Thyroid gland (tissue), 4 donors: ENCODE measurements at regions not wholly inside any gene's neighbourhood (a gene's known extent, or its start where the extent isn't known, plus 50 kb on each side); places are given as distances from the start of the nearest gene placed in this dataset.

Experiments
- DNase-seq, 2 donors: peaks; one replicate each; pipeline ENCODE4 v3.0.0-alpha.2; 2019
- H3K27ac ChIP-seq, 3 donors: fragments of 200-600 bp; sonication (generic); 1 replicate in 2 of 3; 2 replicates in 1 of 3; pipeline ENCODE4 v1.5.1; 2016 to 2019; ENCODE audit warnings: mild to moderate bottlenecking in 1 of 3, moderate library complexity in 1 of 3
- H3K27me3 ChIP-seq: fragments of 200-600 bp; sonication (generic); one replicate; pipeline ENCODE4 v1.5.1; 2019
- H3K36me3 ChIP-seq, 2 donors: fragments of 200-600 bp; sonication (generic); one replicate each; pipeline ENCODE4 v1.5.1; 2016 to 2019
- H3K4me1 ChIP-seq, 2 donors: fragments of 200-600 bp; sonication (generic); one replicate each; pipeline ENCODE4 v1.5.1; 2017 to 2019
- H3K4me3 ChIP-seq, 3 donors: fragments of 200-600 bp; sonication (generic); replicated peaks in 1 of 3; 1 replicate in 2 of 3; 2 replicates in 1 of 3; pipeline ENCODE4 v1.5.1; 2016; ENCODE audit warnings: mild to moderate bottlenecking in 1 of 3
- H3K9me3 ChIP-seq: fragments of 200-600 bp; sonication (generic); one replicate; pipeline ENCODE4 v1.5.1; 2017
- POLR2A ChIP-seq, 2 donors: fragments of 450-650 bp; IDR thresholded peaks; one replicate each; pipeline ENCODE4 v1.6.1; 2017; ENCODE audit warnings: antibody characterized with exemption in 2 of 2, mild to moderate bottlenecking in 2 of 2, moderate library complexity in 1 of 2
- whole genome bisulfite sequencing, 2 donors: methylation state at CpG; one replicate each; pipeline ENCODE4 v1.1.5; 2017; 5-methylcytosine and 5-hydroxymethylcytosine counted together
- intact Hi-C: fragments of 100-400 bp; cut with DNase I; formaldehyde crosslinking; loops from one replicate; pipeline ENCODE4 v1.15.1; 2023
- TF ChIP-seq, protein P1 (sequence below), 6 experiments: fragments of 200-600 bp in 3 of 6; fragments of 450-650 bp in 3 of 6; sonication (generic) in 3 of 6; IDR thresholded peaks; one replicate each; pipeline ENCODE4 v1.5.1; 2016 to 2019; ENCODE audit warnings: antibody characterized with exemption in 6 of 6, mild to moderate bottlenecking in 2 of 6, inconsistent platforms in 1 of 6, moderate library complexity in 1 of 6

DNA sequence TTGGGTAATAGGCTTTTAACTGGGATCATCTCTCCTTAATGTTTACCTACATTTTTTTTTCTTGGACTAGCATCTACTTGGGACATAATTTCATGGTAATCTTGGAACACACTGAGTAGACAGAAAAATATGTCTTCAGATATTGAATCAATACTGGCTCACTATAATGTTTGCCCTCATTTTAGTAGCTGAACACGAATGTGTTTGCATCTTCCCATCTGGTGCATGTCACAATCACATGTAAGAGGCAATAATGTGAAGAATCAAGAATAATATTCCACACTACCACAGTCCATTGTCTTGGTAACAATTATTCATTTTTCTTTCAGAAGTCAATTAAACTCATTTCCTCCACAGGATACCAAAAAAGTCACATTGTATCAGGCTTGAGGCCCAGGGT lies 382.7 kb upstream of the CDH10 start:
- WGBS, 2 donors, result 87 to 97% methylated on average over 1 of the region's 1 CpG
- no peak for TF ChIP-seq POLR2A (IDR thresholded peaks at IDR 0.05)
- TF ChIP-seq, protein P1, sequence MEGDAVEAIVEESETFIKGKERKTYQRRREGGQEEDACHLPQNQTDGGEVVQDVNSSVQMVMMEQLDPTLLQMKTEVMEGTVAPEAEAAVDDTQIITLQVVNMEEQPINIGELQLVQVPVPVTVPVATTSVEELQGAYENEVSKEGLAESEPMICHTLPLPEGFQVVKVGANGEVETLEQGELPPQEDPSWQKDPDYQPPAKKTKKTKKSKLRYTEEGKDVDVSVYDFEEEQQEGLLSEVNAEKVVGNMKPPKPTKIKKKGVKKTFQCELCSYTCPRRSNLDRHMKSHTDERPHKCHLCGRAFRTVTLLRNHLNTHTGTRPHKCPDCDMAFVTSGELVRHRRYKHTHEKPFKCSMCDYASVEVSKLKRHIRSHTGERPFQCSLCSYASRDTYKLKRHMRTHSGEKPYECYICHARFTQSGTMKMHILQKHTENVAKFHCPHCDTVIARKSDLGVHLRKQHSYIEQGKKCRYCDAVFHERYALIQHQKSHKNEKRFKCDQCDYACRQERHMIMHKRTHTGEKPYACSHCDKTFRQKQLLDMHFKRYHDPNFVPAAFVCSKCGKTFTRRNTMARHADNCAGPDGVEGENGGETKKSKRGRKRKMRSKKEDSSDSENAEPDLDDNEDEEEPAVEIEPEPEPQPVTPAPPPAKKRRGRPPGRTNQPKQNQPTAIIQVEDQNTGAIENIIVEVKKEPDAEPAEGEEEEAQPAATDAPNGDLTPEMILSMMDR (IDR thresholded peaks at IDR 0.05), result no peak
- intact Hi-C loops, result no loop called here

DNA sequence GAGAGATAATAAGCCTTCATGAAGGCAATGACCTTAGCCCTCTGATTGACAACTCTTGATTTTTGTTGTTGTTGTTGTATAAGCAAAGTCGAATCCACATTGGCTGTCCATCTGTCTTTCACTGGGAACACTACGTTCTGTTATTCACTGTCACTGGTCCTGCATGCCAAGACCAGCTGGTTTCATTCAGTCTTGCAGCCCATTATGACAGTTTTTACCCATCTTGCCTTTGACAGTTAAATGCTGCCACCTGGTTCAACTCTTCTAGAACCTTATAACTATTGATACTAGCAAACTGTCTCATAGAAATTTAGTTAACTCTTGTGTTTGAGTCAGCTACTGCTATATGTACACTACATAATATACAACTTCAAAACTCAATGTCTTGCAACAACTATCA lies 382.3 kb upstream of the CDH10 start:
- Histone ChIP-seq H3K4me1 (no peaks in the 10 kb centered on the region), H3K27ac (no peak overlapping the region), H3K27me3 (no peaks in the 10 kb centered on the region), H3K36me3 (no peaks in the 10 kb centered on the region), H3K9me3 (no peaks in the 10 kb centered on the region), H3K4me3 (no peak overlapping the region)
- intact Hi-C loops, result no loop called here
- no peak for DNase-seq
- 70 to 75% methylated on average over 2 of the region's 2 CpGs for WGBS, 2 donors
- TF ChIP-seq POLR2A (IDR thresholded peaks at IDR 0.05), result no peak
- TF ChIP-seq, protein P1 (IDR thresholded peaks at IDR 0.05), result no peak

More for the DNA sequence above, 382.7 kb upstream of the CDH10 start:
- no peaks in the 10 kb centered on the region for H3K4me1 ChIP-seq
- H3K27ac ChIP-seq, result no peak overlapping the region
- no peak overlapping the region for H3K4me3 ChIP-seq
- H3K27me3 ChIP-seq, result no peaks in the 10 kb centered on the region
- no peak for DNase-seq
- no peaks in the 10 kb centered on the region for H3K9me3 ChIP-seq
- no peaks in the 10 kb centered on the region for H3K36me3 ChIP-seq

DNA sequence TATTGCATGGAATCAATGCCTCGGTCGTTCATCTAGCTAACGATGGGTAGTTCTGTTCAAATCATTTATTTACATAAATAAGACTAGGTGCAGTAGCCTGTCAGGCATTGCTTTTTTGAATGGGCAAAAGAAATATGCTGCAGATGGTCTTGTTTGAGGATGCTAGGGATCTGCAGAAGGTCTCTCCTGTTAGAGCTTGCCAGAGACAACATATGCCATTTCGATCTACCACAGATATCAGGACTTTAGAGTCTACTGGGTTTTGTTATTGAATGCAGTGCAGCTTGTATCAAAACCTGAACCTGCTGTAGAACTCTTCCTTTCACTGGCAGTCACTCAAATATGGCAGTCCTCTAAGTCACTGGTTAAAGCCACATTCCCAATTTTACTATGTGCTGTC lies 381.1 kb upstream of the CDH10 start:
- no peak overlapping the region for H3K4me3 ChIP-seq
- intact Hi-C loops, result no loop called here
- no peak overlapping the region for H3K27ac ChIP-seq
- WGBS, 2 donors, result 87 to 88% methylated on average over 4 of the region's 4 CpGs
- H3K4me1 ChIP-seq, result no peaks in the 10 kb centered on the region
- no peaks in the 10 kb centered on the region for H3K27me3 ChIP-seq
- TF ChIP-seq, protein P1 (IDR thresholded peaks at IDR 0.05), result no peak
- no peak for TF ChIP-seq POLR2A (IDR thresholded peaks at IDR 0.05)
- no peak for DNase-seq
- no peaks in the 10 kb centered on the region for H3K9me3 ChIP-seq
- no peaks in the 10 kb centered on the region for H3K36me3 ChIP-seq

DNA sequence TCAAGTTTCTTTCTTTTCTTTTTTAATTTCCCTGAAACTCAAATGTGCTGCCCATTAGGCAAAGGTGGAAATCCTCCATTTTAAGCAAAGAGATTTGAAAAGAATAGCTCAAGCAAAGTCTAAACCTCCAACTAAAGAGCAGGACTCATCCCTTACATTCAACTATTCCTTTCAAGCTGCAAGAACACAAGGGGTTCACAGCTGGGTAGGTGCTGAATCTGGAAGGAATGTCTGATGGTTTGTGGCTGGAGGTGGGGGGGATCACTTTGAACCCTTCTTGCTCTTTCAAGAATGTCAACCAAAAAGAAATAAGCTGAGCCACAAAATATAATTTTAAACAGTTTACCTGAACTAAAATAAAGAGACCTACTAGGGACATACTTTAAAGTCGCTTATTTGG lies 375.7 kb upstream of the CDH10 start:
- Histone ChIP-seq H3K27me3 (no peaks in the 10 kb centered on the region), H3K4me1 (no peaks in the 10 kb centered on the region), H3K9me3 (no peaks in the 10 kb centered on the region), H3K36me3 (no peaks in the 10 kb centered on the region), H3K4me3 (no peak overlapping the region), H3K27ac (no peak overlapping the region)
- TF ChIP-seq, protein P1 (IDR thresholded peaks at IDR 0.05), result no peak
- no peak for TF ChIP-seq POLR2A (IDR thresholded peaks at IDR 0.05)
- intact Hi-C loops, result no loop called here
- no peak for DNase-seq
- WGBS, 2 donors, result 54 to 61% methylated on average over 1 of the region's 1 CpG

DNA sequence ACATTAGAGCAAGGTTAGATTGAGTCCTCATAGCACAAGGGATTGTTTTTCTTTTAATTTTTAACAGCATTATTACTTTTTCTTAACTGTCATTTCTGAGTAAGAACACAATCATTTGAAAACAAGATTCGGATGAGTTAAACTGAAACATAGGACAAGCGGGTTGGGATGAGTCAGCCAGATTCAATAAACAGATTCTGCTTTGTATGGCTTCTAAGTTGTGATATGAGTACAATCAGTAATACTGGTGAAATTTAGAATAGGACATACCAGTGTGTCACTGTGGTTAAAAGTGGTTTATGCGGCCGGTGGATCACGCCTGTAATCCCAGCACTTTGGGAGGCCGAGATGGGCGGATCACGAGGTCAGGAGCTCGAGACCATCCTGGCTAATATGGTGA lies 364.3 kb upstream of the CDH10 start:
- intact Hi-C loops, result no loop called here
- no peaks in the 10 kb centered on the region for H3K36me3 ChIP-seq
- no peaks in the 10 kb centered on the region for H3K27me3 ChIP-seq
- no peak overlapping the region for H3K4me3 ChIP-seq
- no peaks in the 10 kb centered on the region for H3K4me1 ChIP-seq
- no peak for DNase-seq
- H3K9me3 ChIP-seq, result no peaks in the 10 kb centered on the region
- no peak overlapping the region for H3K27ac ChIP-seq
- 94% methylated on average over 9 of the region's 9 CpGs for WGBS, 2 donors
- TF ChIP-seq POLR2A (IDR thresholded peaks at IDR 0.05), result no peak

DNA sequence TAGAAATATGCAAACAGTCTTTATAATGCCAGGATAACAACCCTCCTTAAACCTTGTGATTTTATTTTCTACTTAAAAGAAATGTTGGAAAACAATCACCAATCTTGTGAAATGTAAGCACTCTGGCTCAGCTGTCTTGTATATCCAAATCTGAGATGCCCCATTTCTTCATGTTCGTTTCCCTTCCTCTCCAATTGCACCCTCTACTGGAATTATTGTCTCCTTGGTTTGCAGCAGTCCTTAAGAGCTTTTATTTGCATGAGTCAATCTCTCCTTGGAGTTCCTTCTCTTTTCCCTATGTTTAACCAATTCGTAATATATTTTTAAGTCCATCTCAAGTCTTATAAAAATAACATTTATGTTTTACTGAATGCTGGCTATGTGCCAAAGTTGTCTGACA lies 362.0 kb upstream of the CDH10 start:
- H3K27me3 ChIP-seq, result no peaks in the 10 kb centered on the region
- H3K36me3 ChIP-seq, result no peaks in the 10 kb centered on the region
- no peak for TF ChIP-seq POLR2A (IDR thresholded peaks at IDR 0.05)
- TF ChIP-seq, protein P1 (IDR thresholded peaks at IDR 0.05), result no peak
- H3K27ac ChIP-seq, result no peak overlapping the region
- WGBS, 2 donors, result 24 to 27% methylated on average over 2 of the region's 2 CpGs
- intact Hi-C loops, result no loop called here
- no peaks in the 10 kb centered on the region for H3K9me3 ChIP-seq
- no peak for DNase-seq
- no peaks in the 10 kb centered on the region for H3K4me1 ChIP-seq
- H3K4me3 ChIP-seq, result no peak overlapping the region
